Esophagus muscularis mucosa (tissue), 4 donors: ENCODE measurements at regions not wholly inside any gene's neighbourhood (a gene's known extent, or its start where the extent isn't known, plus 50 kb on each side); places are given as distances from the start of the nearest gene placed in this dataset.

ENCODE experiments used
- DNase-seq: peaks from one replicate; pipeline ENCODE4 v3.0.0-alpha.2; 2017; ENCODE audit errors: extremely low spot score
- H3K27ac ChIP-seq, 4 donors: fragments of 200-600 bp; sonication (generic); replicated peaks in 1 of 4; 1 replicate in 3 of 4; 2 replicates in 1 of 4; pipeline ENCODE4 v1.5.1; 2016 to 2019; ENCODE audit warnings: mild to moderate bottlenecking in 1 of 4
- H3K27me3 ChIP-seq, 4 donors: fragments of 200-600 bp; sonication (generic); one replicate each; pipeline versions ENCODE4 v1.5.1 to v1.6.0; 2016 to 2019
- H3K36me3 ChIP-seq, 4 donors: fragments of 200-600 bp; sonication (generic); one replicate each; pipeline ENCODE4 v1.5.1; 2016 to 2019
- H3K4me1 ChIP-seq, 4 donors: fragments of 200-600 bp; sonication (generic); one replicate each; pipeline ENCODE4 v1.5.1; 2016 to 2019
- H3K4me3 ChIP-seq, 4 donors: fragments of 200-600 bp; sonication (generic); 1 replicate in 2 of 4; 2 replicates in 2 of 4; pipeline ENCODE4 v1.5.1; 2016 to 2019; ENCODE audit warnings: mild to moderate bottlenecking in 4 of 4, moderate library complexity in 1 of 4
- H3K9me3 ChIP-seq, 4 donors: fragments of 200-600 bp; sonication (generic); 1 replicate in 3 of 4; 2 replicates in 1 of 4; pipeline ENCODE4 v1.5.1; 2016 to 2019
- CTCF ChIP-seq, 3 experiments: fragments of 200-600 bp in 2 of 3; fragments of 450-650 bp in 1 of 3; sonication (generic) in 2 of 3; IDR thresholded peaks; one replicate each; pipeline ENCODE4 v1.5.1; 2017 to 2019; ENCODE audit warnings: antibody characterized with exemption in 3 of 3, mild to moderate bottlenecking in 2 of 3, moderate library complexity in 1 of 3
- EP300 ChIP-seq: sonication (generic); formaldehyde crosslinking; IDR thresholded peaks from one replicate; pipeline ENCODE4 v1.6.1; 2017; ENCODE audit warnings: antibody characterized with exemption
- POLR2A ChIP-seq: fragments of 450-650 bp; IDR thresholded peaks from one replicate; pipeline ENCODE4 v1.6.1; 2017; ENCODE audit warnings: antibody characterized with exemption, moderate library complexity, mild to moderate bottlenecking, low read depth
- POLR2AphosphoS5 ChIP-seq, 2 donors: sonication (generic); formaldehyde crosslinking; IDR thresholded peaks; one replicate each; pipeline ENCODE4 v1.6.1; 2017; ENCODE audit warnings: antibody characterized with exemption in 2 of 2
- WGBS: methylation state at CpG from one replicate; pipeline ENCODE4 v1.1.5; 2018; 5-methylcytosine and 5-hydroxymethylcytosine counted together
- intact Hi-C: fragments of 100-400 bp; cut with DNase I; formaldehyde crosslinking; loops from one replicate; pipeline ENCODE4 v1.15.1; 2023

DNA sequence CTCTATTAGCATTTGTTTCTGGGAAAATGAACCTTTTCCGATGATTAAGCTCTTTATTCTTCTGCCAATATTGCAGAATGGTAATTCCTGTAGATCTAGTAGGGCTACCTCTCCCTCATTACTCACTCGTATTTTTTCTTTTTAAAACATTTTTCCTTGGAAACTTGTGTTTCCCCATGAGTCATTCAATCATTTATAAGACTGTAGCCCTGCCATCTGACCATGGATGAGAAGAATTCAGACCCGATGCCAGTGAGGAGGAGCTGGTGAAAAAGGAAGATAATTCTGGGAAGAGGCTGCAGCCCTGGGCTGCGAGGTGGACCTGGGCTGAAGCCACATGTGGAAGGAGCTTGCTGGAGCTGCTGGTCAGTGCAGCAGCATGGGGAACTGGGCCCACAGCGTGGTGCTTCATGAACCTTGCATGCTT is 242.8 kb downstream of the KLF6 start:
- Histone ChIP-seq H3K9me3 (no peaks in the 10 kb centered on the region), H3K36me3 (no peaks in the 10 kb centered on the region), H3K27ac (peak overlapping the region in 2 of 4 donors; percentile 4 to 8), H3K4me3 (no peak overlapping the region), H3K27me3 (no peaks in the 10 kb centered on the region), H3K4me1 (peaks cover 0 to 21% (median 19%) of the 10 kb centered on the region in 4 donors)
- TF ChIP-seq POLR2AphosphoS5 (IDR thresholded peaks at IDR 0.05) (peak in 1 of 2 donors; percentile 10), POLR2A (no peak)
- DNase-seq = no peak
- 47% methylated on average over 5 of the region's 5 CpGs for WGBS
- intact Hi-C loops = no loop called here

DNA sequence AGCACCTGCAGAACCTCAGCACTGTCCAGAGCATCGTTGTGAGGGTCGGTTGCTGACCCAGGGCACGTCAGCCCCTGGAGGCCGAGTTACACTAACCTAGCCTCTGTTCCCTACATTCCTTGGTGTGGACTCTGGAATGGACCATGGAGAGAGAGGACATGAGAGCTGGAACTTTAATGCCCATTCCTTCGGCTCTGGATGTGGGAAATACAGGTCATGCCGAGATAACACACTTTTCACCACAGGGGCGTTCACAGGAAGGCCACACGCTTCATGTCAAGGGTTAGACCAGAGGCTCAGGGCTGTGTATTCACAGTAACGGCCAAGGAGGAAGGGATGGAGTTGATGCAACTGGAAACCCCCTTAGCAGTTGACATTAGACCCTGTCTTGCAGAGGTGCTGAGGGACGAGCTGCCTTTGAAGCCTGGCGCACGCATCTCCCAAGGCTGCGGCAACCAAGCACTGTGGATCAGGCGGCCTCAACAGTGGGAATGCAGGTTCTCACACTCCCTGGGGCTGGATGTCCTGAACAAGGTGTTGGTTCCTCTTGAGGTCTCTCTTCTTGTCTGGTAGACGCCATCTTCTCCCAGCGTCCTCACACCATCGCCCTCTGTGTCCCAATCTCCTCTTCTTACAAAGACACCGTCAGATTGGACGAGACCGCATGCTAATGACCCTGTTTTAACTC is 245.2 kb downstream of the KLF6 start:
- peak overlapping the region; percentile 65 to 76 (median 68) for H3K27ac ChIP-seq
- H3K4me1 ChIP-seq = peaks cover 0 to 21% (median 19%) of the 10 kb centered on the region in 4 donors
- intact Hi-C loops = no loop called here
- H3K27me3 ChIP-seq = no peaks in the 10 kb centered on the region
- WGBS = 96% methylated on average over 20 of the region's 20 CpGs
- no peaks in the 10 kb centered on the region for H3K9me3 ChIP-seq
- TF ChIP-seq EP300 (no peak), POLR2A (no peak), POLR2AphosphoS5 (IDR thresholded peaks at IDR 0.05) (no peak), CTCF (IDR thresholded peaks at IDR 0.05) (no peak)
- no peaks in the 10 kb centered on the region for H3K36me3 ChIP-seq
- H3K4me3 ChIP-seq = no peak overlapping the region
- DNase-seq = no peak

- Histone ChIP-seq H3K36me3 (no peaks in the 10 kb centered on the region), H3K4me1 (peaks cover 0 to 21% (median 19%) of the 10 kb centered on the region in 4 donors), H3K4me3 (no peak overlapping the region), H3K9me3 (no peaks in the 10 kb centered on the region), H3K27me3 (no peaks in the 10 kb centered on the region), H3K27ac (peak overlapping the region; percentile 65 to 76 (median 70))
- 85% methylated on average over 14 of the region's 25 CpGs for WGBS
- TF ChIP-seq CTCF (IDR thresholded peaks at IDR 0.05) (no peak), EP300 (no peak), POLR2AphosphoS5 (IDR thresholded peaks at IDR 0.05) (peak; percentile 72 to 81), POLR2A (no peak)
- intact Hi-C loops = no loop called here
- DNase-seq = no peak
These were observed 246.1 kb downstream of the KLF6 start for GRCh38 chr10:3538656-3539531.

- Histone ChIP-seq H3K36me3 (no peaks in the 10 kb centered on the region), H3K4me1 (peaks cover 0 to 21% (median 19%) of the 10 kb centered on the region in 4 donors), H3K27me3 (no peaks in the 10 kb centered on the region), H3K4me3 (no peak overlapping the region), H3K9me3 (no peaks in the 10 kb centered on the region), H3K27ac (peak overlapping the region; percentile 65 to 76 (median 70))
- WGBS = 88% methylated on average over 6 of the region's 6 CpGs
- TF ChIP-seq EP300 = no peak
- no peak for TF ChIP-seq CTCF (IDR thresholded peaks at IDR 0.05)
- no peak for TF ChIP-seq POLR2A
- no peak for TF ChIP-seq POLR2AphosphoS5 (IDR thresholded peaks at IDR 0.05)
- intact Hi-C loops = no loop called here
- no peak for DNase-seq
These were observed 246.7 kb downstream of the KLF6 start for GRCh38 chr10:3538291-3538655.

- Histone ChIP-seq H3K4me3 (no peak overlapping the region), H3K4me1 (peaks cover 0 to 20% (median 17%) of the 10 kb centered on the region in 4 donors), H3K27ac (peak overlapping the region; percentile 36 to 76 (median 68)), H3K27me3 (no peaks in the 10 kb centered on the region), H3K36me3 (no peaks in the 10 kb centered on the region), H3K9me3 (no peaks in the 10 kb centered on the region)
- 93% methylated on average over 3 of the region's 3 CpGs for WGBS
- no peak for DNase-seq
- intact Hi-C loops = no loop called here
- no peak for TF ChIP-seq POLR2A
- no peak for TF ChIP-seq POLR2AphosphoS5 (IDR thresholded peaks at IDR 0.05)
- TF ChIP-seq CTCF (IDR thresholded peaks at IDR 0.05) = no peak
- TF ChIP-seq EP300 = no peak
These were observed 247.5 kb downstream of the KLF6 start for GRCh38 chr10:3537518-3537917.
